ENCODE measurements at regions not wholly inside any gene's neighbourhood (a gene's known extent, or its start where the extent isn't known, plus 50 kb on each side); places are given as distances from the start of the nearest gene placed in this dataset.
A peak's percentile ranks its signal among the peaks of the same experiment; 100 is the strongest.

DNA sequence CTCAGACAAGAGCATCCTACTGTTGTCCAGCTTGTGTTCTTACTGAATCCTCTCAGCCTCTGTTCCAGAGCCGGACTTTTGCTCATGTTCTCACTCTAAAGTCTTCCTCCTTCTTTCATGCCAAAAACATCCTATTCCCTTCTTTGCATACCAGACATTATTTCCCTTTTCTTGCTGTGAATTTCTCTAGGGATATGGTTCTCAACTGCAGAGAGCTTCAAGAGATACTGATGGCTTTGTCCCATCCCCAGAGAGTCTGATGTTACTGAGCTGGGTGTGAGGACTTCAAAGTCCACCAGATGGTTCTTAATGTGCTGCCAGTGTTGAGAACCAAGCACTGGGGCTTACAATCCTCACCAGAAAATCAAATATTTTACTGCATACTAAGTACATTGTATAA, 98.6 kb upstream of the FER start:
- Histone ChIP-seq H3K9me3 (no peaks in the 10 kb centered on the region), H3K4me3 (no peak overlapping the region), H3K36me3 (no peaks in the 10 kb centered on the region), H3K27ac (no peak overlapping the region), H3K4me1 (no peaks in the 10 kb centered on the region), H3K27me3 (no peaks in the 10 kb centered on the region)
- ATAC-seq, result no peak
- intact Hi-C loops (cut with DNase I), result no loop called here
- TF ChIP-seq, protein P1, sequence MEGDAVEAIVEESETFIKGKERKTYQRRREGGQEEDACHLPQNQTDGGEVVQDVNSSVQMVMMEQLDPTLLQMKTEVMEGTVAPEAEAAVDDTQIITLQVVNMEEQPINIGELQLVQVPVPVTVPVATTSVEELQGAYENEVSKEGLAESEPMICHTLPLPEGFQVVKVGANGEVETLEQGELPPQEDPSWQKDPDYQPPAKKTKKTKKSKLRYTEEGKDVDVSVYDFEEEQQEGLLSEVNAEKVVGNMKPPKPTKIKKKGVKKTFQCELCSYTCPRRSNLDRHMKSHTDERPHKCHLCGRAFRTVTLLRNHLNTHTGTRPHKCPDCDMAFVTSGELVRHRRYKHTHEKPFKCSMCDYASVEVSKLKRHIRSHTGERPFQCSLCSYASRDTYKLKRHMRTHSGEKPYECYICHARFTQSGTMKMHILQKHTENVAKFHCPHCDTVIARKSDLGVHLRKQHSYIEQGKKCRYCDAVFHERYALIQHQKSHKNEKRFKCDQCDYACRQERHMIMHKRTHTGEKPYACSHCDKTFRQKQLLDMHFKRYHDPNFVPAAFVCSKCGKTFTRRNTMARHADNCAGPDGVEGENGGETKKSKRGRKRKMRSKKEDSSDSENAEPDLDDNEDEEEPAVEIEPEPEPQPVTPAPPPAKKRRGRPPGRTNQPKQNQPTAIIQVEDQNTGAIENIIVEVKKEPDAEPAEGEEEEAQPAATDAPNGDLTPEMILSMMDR (IDR thresholded peaks at IDR 0.05), result no peak
- DNase-seq, result no peak

DNA sequence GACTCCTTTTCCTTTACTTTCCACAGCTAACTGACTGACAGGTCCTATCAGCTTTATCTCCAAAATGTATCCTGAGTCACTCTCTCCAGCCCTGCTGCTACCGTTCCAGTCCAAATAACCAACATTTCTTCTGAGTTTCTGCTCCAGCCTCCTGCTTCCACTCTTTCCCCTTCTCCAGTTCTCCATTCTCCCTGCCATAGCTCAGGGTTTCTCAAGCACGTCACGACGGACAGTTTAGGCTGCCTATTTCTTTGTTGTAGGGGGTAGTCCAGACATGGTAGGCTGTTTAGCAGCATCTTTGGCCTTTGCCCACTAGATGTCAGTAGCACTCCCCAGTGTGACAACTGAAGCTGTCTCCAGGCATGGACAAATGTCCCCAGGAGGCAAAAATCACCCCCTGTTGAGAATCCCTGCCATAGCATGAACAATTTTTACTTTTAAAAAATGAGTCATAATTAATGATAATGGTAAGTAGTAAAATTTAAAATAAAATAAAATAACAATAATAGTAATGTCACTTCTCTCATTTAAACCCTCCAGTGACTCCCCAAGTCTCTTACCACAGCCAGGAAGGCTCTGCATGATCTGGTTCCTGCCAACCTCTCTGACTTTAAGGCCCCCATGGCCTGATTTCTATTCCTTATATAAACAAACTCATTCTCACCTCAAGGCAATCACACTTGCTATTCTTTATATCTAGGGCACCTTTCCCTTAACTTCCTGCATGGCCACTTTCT, 105.4 kb upstream of the FER start:
- DNase-seq (no peak), ATAC-seq (peak; percentile 97)
- TF ChIP-seq, protein P1 (IDR thresholded peaks at IDR 0.05), result peak; percentile 83
- intact Hi-C loops (cut with DNase I), result no loop called here
- no peaks in the 10 kb centered on the region for H3K9me3 ChIP-seq
- no peaks in the 10 kb centered on the region for H3K27me3 ChIP-seq
- no peak overlapping the region for H3K4me3 ChIP-seq
- H3K36me3 ChIP-seq, result no peaks in the 10 kb centered on the region
- no peaks in the 10 kb centered on the region for H3K4me1 ChIP-seq
- no peak overlapping the region for H3K27ac ChIP-seq

DNA sequence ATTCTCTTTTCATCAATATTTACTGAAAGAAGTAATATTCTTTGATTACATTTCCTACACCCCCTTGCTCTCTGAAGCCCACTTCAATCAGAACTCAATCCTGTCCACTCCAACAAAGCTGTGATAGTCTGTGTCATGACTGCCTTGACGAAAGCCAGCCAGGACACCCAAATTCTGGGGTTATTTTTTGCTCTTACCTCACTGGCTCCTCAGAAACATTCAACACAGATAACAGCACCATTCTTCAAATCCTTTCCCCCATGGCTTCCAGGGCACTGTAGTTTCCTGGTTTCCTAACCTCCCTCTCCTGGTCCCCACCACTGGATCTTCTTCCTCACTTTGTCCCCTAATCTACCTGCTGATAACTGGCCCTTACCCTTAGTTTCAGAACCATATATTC, 106.1 kb upstream of the FER start:
- intact Hi-C loops (cut with DNase I), result no loop called here
- TF ChIP-seq, protein P1 (IDR thresholded peaks at IDR 0.05), result no peak

DNA sequence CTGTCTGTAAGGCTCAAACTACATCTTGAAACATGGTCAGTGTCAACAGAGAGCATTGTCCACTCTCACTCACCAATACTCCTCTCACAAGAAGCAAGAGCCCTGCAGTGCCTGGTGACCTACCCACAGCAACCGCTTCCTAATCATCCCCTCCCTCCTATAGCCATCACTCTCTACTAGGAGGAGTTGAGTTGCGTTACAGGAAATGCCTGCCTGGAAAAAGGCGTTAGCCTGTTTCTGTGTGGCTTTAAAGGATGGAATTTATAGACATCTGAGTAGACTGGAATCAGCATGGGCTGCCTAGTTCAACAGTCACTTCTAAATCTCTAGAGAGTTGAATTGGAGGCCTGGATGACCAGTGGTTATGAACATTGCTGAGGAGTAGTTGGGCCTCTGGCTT, 108.3 kb upstream of the FER start:
- TF ChIP-seq, protein P1 (IDR thresholded peaks at IDR 0.05), result no peak
- H3K27me3 ChIP-seq, result no peaks in the 10 kb centered on the region
- H3K36me3 ChIP-seq, result no peaks in the 10 kb centered on the region
- no peak overlapping the region for H3K4me3 ChIP-seq
- H3K4me1 ChIP-seq, result no peaks in the 10 kb centered on the region
- intact Hi-C loops (cut with DNase I), result no loop called here
- no peak overlapping the region for H3K27ac ChIP-seq
- no peak for ATAC-seq
- DNase-seq, result no peak
- H3K9me3 ChIP-seq, result no peaks in the 10 kb centered on the region

More for the DNA sequence above, 106.1 kb upstream of the FER start:
- H3K9me3 ChIP-seq, result no peaks in the 10 kb centered on the region
- H3K27me3 ChIP-seq, result no peaks in the 10 kb centered on the region
- H3K36me3 ChIP-seq, result no peaks in the 10 kb centered on the region
- no peak for DNase-seq
- H3K27ac ChIP-seq, result no peak overlapping the region
- H3K4me1 ChIP-seq, result no peaks in the 10 kb centered on the region
- H3K4me3 ChIP-seq, result no peak overlapping the region
- no peak for ATAC-seq

DNA sequence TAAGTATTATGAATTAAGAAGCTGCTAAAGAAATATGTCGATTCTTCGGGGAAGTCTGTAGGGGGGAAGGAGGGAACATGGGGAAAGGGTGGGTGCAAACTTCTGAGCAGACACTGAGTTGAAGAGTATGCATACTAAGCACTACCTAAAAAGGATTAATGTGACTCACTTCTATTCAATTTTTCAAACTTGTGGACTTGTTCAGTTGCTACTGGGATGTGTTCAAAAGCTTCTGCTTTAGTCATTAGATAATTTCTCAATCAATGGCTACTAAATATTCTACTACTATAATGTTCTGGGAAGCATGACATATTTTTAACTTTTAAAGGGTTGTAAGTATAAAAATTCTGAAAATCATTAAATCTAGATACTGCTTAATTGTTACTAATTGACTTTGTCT, 109.7 kb upstream of the FER start:
- DNase-seq, result no peak
- intact Hi-C loops (cut with DNase I), result no loop called here
- H3K4me1 ChIP-seq, result no peaks in the 10 kb centered on the region
- H3K27ac ChIP-seq, result no peak overlapping the region
- H3K36me3 ChIP-seq, result no peaks in the 10 kb centered on the region
- no peak overlapping the region for H3K4me3 ChIP-seq
- no peaks in the 10 kb centered on the region for H3K27me3 ChIP-seq
- TF ChIP-seq, protein P1 (IDR thresholded peaks at IDR 0.05), result no peak
- no peaks in the 10 kb centered on the region for H3K9me3 ChIP-seq
- ATAC-seq, result no peak

DNA sequence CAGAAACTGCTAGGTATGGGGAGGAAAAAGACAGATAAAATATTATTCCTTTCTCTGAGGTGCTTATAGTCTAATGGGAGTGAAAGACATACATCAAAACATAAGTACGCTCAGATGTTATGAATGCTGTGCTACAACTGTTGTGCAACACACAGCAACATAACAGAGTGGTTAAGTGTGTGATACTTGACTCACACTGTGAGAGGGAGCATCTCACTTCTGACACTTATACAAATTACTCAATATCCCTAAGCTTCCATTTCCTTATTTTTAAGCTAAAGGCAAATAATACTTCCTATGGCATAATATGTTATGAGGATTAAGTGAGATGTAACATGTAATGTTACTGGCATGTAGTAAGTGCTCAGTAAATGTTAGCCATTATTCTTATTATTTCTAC, 110.6 kb upstream of the FER start:
- DNase-seq, result no peak
- TF ChIP-seq, protein P1 (IDR thresholded peaks at IDR 0.05), result no peak
- intact Hi-C loops (cut with DNase I), result no loop called here
- no peaks in the 10 kb centered on the region for H3K27me3 ChIP-seq
- no peaks in the 10 kb centered on the region for H3K4me1 ChIP-seq
- no peak overlapping the region for H3K27ac ChIP-seq
- H3K4me3 ChIP-seq, result no peak overlapping the region
- no peaks in the 10 kb centered on the region for H3K9me3 ChIP-seq
- peak; percentile 55 for ATAC-seq
- H3K36me3 ChIP-seq, result no peaks in the 10 kb centered on the region

All from upper lobe of right lung (tissue), 1 donor.